ENCODE measurements at regions not wholly inside any gene's neighbourhood (a gene's known extent, or its start where the extent isn't known, plus 50 kb on each side); places are given as distances from the start of the nearest gene placed in this dataset.
"Not testable (repeated sequence)": the region's sequence is repeated elsewhere in the genome, so short reads cannot be mapped to it uniquely, and the experiment has no call there.

- H3K4me3 Mint-ChIP-seq, H3K27ac Mint-ChIP-seq, H3K36me3 Mint-ChIP-seq, H3K27me3 Mint-ChIP-seq, H3K9me3 Mint-ChIP-seq, H3K4me1 Mint-ChIP-seq: not testable (repeated sequence)
Measured at GRCh38 chrX:3435916-3436315, 89.5 kb upstream of the MXRA5 start.

- Mint-ChIP-seq H3K27ac (no peak overlapping the region), H3K27me3 (no peaks in the 10 kb centered on the region), H3K36me3 (no peaks in the 10 kb centered on the region), H3K4me3 (no peak overlapping the region), H3K9me3 (peaks cover 0 to 3% (median 0%) of the 10 kb centered on the region in 3 donors), H3K4me1 (no peaks in the 10 kb centered on the region)
Measured at GRCh38 chrX:3435057-3435456, 88.6 kb upstream of the MXRA5 start.

DNA sequence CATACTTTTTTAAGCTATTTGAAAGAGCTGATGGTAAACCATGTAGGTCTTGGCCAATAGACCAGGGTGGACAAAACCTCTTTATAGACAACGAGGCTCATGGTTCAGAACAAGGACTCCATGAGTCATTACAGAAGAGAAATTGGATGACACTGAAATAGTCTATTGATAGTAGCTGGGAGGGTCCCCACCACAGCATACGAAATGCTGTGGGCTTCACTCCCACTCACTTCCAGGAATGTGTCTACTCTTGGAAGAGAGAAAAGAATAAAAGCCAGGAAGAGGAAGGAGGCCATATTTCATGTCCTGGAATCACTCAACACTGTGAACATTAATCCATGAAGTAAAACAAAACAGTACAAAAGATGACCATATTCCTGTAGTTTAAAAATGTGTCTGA, 82.3 kb upstream of the MXRA5 start:
- H3K27ac Mint-ChIP-seq: no peak overlapping the region
- no peaks in the 10 kb centered on the region for H3K4me1 Mint-ChIP-seq
- H3K9me3 Mint-ChIP-seq: peaks cover 0 to 4% (median 2%) of the 10 kb centered on the region in 3 donors
- H3K4me3 Mint-ChIP-seq: no peak overlapping the region
- no peaks in the 10 kb centered on the region for H3K36me3 Mint-ChIP-seq
- H3K27me3 Mint-ChIP-seq: no peaks in the 10 kb centered on the region

GRCh38 chrX:3426552-3426951, 80.1 kb upstream of the MXRA5 start:
- H3K27ac Mint-ChIP-seq: no peak overlapping the region
- peaks cover 0 to 4% (median 2%) of the 10 kb centered on the region in 3 donors for H3K9me3 Mint-ChIP-seq
- no peaks in the 10 kb centered on the region for H3K4me1 Mint-ChIP-seq
- no peak overlapping the region for H3K4me3 Mint-ChIP-seq
- no peaks in the 10 kb centered on the region for H3K27me3 Mint-ChIP-seq
- no peaks in the 10 kb centered on the region for H3K36me3 Mint-ChIP-seq

GRCh38 chrX:3425031-3425430, 78.6 kb upstream of the MXRA5 start:
- Mint-ChIP-seq H3K4me1 (no peaks in the 10 kb centered on the region), H3K36me3 (no peaks in the 10 kb centered on the region), H3K4me3 (no peak overlapping the region), H3K27ac (no peak overlapping the region), H3K9me3 (peaks cover 0 to 4% (median 2%) of the 10 kb centered on the region in 3 donors), H3K27me3 (peaks cover 1% of the 10 kb centered on the region)

- no peak overlapping the region for H3K27ac Mint-ChIP-seq
- peaks cover 1% of the 10 kb centered on the region for H3K27me3 Mint-ChIP-seq
- no peaks in the 10 kb centered on the region for H3K4me1 Mint-ChIP-seq
- no peaks in the 10 kb centered on the region for H3K36me3 Mint-ChIP-seq
- H3K4me3 Mint-ChIP-seq: no peak overlapping the region
- peaks cover 3 to 6% (median 4%) of the 10 kb centered on the region in 3 donors for H3K9me3 Mint-ChIP-seq
Measured at GRCh38 chrX:3420316-3420715, 73.9 kb upstream of the MXRA5 start.

GRCh38 chrX:3415011-3415410, 68.6 kb upstream of the MXRA5 start:
- no peaks in the 10 kb centered on the region for H3K4me1 Mint-ChIP-seq
- H3K27me3 Mint-ChIP-seq: no peaks in the 10 kb centered on the region
- H3K4me3 Mint-ChIP-seq: no peak overlapping the region
- H3K27ac Mint-ChIP-seq: no peak overlapping the region
- H3K36me3 Mint-ChIP-seq: no peaks in the 10 kb centered on the region
- H3K9me3 Mint-ChIP-seq: peaks cover 4 to 12% (median 8%) of the 10 kb centered on the region in 3 donors

- not testable (repeated sequence) for H3K4me3 Mint-ChIP-seq, H3K4me1 Mint-ChIP-seq, H3K27me3 Mint-ChIP-seq, H3K36me3 Mint-ChIP-seq, H3K27ac Mint-ChIP-seq, H3K9me3 Mint-ChIP-seq
Measured at GRCh38 chrX:3411626-3412025, 65.2 kb upstream of the MXRA5 start.

DNA sequence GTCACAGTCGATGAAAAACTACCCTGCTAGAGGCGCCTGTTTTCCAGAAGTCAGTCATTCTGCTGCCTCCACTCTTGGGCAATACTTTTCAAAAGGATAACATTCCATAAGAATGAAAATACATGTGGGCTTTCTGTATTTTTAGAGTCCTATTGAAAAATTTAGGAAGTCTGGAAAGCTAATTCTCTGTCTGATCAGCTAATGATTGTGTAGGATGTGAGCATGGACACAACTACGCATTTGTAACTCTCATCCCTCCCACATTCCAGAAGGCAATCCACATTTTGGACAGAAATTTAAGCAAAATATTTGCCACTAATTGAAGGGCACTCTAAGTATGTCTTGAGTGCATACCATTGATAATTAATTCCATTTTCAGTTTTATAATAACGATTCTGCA, 63.5 kb upstream of the MXRA5 start:
- not testable (repeated sequence) for H3K27me3 Mint-ChIP-seq, H3K27ac Mint-ChIP-seq, H3K4me1 Mint-ChIP-seq, H3K9me3 Mint-ChIP-seq, H3K36me3 Mint-ChIP-seq, H3K4me3 Mint-ChIP-seq

DNA sequence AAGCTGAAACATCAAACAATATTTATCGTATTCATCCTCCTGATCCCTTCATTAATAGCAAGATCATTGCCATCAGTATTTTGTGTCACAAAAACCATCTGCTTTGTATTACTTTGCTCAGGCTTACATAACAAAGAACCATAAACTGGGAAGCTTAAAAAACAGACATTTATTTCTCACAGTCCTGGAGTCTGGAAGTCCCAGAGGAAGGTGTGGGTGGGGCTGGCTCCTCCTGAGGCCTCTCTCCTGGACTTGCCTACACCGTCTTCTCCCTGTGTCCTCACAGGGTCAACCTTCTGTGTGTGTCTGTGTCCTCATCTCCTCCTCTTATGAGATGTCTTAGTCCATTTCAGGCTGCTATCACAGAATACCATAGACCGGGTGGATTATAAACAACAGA, 61.3 kb upstream of the MXRA5 start:
- no peaks in the 10 kb centered on the region for H3K36me3 Mint-ChIP-seq
- no peaks in the 10 kb centered on the region for H3K4me1 Mint-ChIP-seq
- no peak overlapping the region for H3K4me3 Mint-ChIP-seq
- no peak overlapping the region for H3K27ac Mint-ChIP-seq
- peaks cover under 1 to 9% (median 2%) of the 10 kb centered on the region in 3 donors for H3K9me3 Mint-ChIP-seq
- H3K27me3 Mint-ChIP-seq: no peaks in the 10 kb centered on the region

GRCh38 chrX:3407121-3407520, 60.7 kb upstream of the MXRA5 start:
- Mint-ChIP-seq H3K4me3 (no peak overlapping the region), H3K27ac (no peak overlapping the region), H3K9me3 (peaks cover 3 to 4% (median 4%) of the 10 kb centered on the region in 3 donors), H3K27me3 (no peaks in the 10 kb centered on the region), H3K36me3 (no peaks in the 10 kb centered on the region), H3K4me1 (no peaks in the 10 kb centered on the region)

DNA sequence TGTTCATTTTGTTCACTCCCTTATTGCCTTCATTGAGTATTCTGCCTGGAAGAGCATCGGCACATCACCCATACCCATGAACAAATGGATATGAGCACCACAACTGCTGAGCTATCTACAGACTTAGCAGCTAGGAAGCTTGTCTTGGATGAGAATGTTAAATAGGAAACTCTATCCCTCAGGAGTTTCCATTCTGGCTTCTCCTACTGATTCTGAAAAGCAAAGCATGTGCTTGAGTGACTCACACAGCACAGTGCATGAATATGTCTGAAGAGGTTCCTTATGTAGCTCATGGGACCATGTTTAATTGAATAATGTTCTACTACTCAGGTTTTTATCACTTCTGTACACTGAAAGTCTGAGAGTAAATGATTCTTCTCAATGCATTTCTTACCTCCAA, 57.3 kb upstream of the MXRA5 start:
- H3K27ac Mint-ChIP-seq: no peak overlapping the region
- H3K36me3 Mint-ChIP-seq: no peaks in the 10 kb centered on the region

More for the DNA sequence above, 57.3 kb upstream of the MXRA5 start:
- Mint-ChIP-seq H3K4me1 (no peaks in the 10 kb centered on the region), H3K9me3 (peaks cover 0 to 6% (median 4%) of the 10 kb centered on the region in 3 donors), H3K27me3 (peaks cover 1% of the 10 kb centered on the region), H3K4me3 (no peak overlapping the region)
